OCI-LY3 (cell line): ENCODE measurements at regions not wholly inside any gene's neighbourhood (a gene's known extent, or its start where the extent isn't known, plus 50 kb on each side); places are given as distances from the start of the nearest gene placed in this dataset.

Experiments used
- H2AFZ ChIP-seq: fragments of 200-600, 300-600 bp; shearing (Covaris generic); 2 replicates; pipeline ENCODE4 v1.6.0; 2014; ENCODE audit warnings: antibody characterized with exemption, low read depth, low read length
- H3K27ac ChIP-seq: fragments of 200-600, 300-600 bp; sonication (generic); 2 replicates; pipeline ENCODE4 v1.5.1; 2014; ENCODE audit warnings: mild to moderate bottlenecking, low read length, moderate library complexity, mixed read lengths
- H3K27me3 ChIP-seq: fragments of 200-600, 300-600 bp; sonication (generic); 2 replicates; pipeline ENCODE4 v1.6.1; 2014; ENCODE audit warnings: low read depth, low read length, mixed read lengths
- H3K36me3 ChIP-seq: fragments of 200-600, 300-600 bp; sonication (generic); replicated peaks from 2 replicates; pipeline ENCODE3; 2014; ENCODE audit warnings: low read depth, low read length, mixed read lengths
- H3K4me1 ChIP-seq: fragments of 300-600, 200-600 bp; sonication (generic); 2 replicates; pipeline ENCODE4 v1.6.1; 2014; ENCODE audit warnings: low read length, mixed read lengths
- H3K4me2 ChIP-seq: fragments of 200-600, 300-600 bp; sonication (generic); 2 replicates; pipeline ENCODE4 v1.6.1; 2014; ENCODE audit warnings: low read length, mixed read lengths
- H3K4me3 ChIP-seq: fragments of 300-600, 200-600 bp; sonication (generic); 2 replicates; pipeline ENCODE4 v1.5.1; 2014; ENCODE audit warnings: antibody characterized with exemption, mild to moderate bottlenecking, low read length, moderate library complexity
- H3K79me2 ChIP-seq: fragments of 300-600, 200-600 bp; shearing (Covaris generic); 2 replicates; pipeline ENCODE4 v1.6.1; 2014; ENCODE audit warnings: mild to moderate bottlenecking, low read length, mixed read lengths
- H3K9ac ChIP-seq: fragments of 300-600, 200-600 bp; shearing (Covaris generic); 2 replicates; pipeline ENCODE4 v1.6.0; 2014; ENCODE audit warnings: mild to moderate bottlenecking, low read length, moderate library complexity
- H3K9me3 ChIP-seq: fragments of 200-600, 300-600 bp; shearing (Covaris generic); 2 replicates; pipeline ENCODE4 v1.6.1; 2014; ENCODE audit warnings: low read length, mixed read lengths; ENCODE audit not compliant: insufficient read depth
- H4K20me1 ChIP-seq: fragments of 200-600, 300-600 bp; sonication (generic); 2 replicates; pipeline ENCODE4 v1.6.1; 2016; ENCODE audit warnings: low read length, mixed read lengths; ENCODE audit not compliant: insufficient read depth
- EZH2phosphoT487 ChIP-seq: fragments of 200-600 bp; shearing (Covaris generic); IDR thresholded peaks from 2 replicates; pipeline ENCODE4 v1.6.1; 2018; ENCODE audit warnings: antibody characterized with exemption, mixed run types, low read depth
- TF ChIP-seq, protein P1 (sequence below): fragments of 200-600, 300-600 bp; sonication (generic); IDR thresholded peaks from 2 replicates; pipeline ENCODE4 v1.5.1; 2014; ENCODE audit warnings: antibody characterized with exemption, low read length, low read depth

DNA sequence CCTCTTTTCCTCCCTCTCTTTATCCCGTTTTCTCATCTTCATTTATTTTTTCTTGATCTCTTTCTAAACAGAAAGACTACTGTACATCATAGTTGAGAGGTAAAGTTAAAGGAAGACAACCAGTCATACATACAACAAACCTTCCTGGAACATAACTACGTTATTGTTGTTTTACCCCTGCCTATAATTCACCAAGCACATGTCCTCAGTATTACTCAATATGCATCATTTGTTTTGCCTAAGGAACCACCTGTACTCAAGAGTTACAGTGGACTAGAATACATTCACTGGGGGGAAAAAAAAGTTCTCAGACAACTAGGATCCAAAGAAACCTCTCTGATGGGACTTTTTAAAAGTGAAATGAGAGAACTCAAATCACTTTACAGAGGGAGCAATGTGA, 344.7 kb upstream of the RBMS3 start:
- peaks cover 18% of the 10 kb centered on the region; the same call in 1 of the 2 replicates for H4K20me1 ChIP-seq
- H3K9me3 ChIP-seq: no peaks in the 10 kb centered on the region; the same call in 1 of the 2 replicates
- H2AFZ ChIP-seq: no peak overlapping the region
- no peak for TF ChIP-seq EZH2phosphoT487
- TF ChIP-seq, protein P1, sequence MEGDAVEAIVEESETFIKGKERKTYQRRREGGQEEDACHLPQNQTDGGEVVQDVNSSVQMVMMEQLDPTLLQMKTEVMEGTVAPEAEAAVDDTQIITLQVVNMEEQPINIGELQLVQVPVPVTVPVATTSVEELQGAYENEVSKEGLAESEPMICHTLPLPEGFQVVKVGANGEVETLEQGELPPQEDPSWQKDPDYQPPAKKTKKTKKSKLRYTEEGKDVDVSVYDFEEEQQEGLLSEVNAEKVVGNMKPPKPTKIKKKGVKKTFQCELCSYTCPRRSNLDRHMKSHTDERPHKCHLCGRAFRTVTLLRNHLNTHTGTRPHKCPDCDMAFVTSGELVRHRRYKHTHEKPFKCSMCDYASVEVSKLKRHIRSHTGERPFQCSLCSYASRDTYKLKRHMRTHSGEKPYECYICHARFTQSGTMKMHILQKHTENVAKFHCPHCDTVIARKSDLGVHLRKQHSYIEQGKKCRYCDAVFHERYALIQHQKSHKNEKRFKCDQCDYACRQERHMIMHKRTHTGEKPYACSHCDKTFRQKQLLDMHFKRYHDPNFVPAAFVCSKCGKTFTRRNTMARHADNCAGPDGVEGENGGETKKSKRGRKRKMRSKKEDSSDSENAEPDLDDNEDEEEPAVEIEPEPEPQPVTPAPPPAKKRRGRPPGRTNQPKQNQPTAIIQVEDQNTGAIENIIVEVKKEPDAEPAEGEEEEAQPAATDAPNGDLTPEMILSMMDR: no peak
- no peak overlapping the region for H3K4me2 ChIP-seq
- no peaks in the 10 kb centered on the region for H3K36me3 ChIP-seq
- no peak overlapping the region for H3K4me3 ChIP-seq
- H3K4me1 ChIP-seq: peaks cover 50% of the 10 kb centered on the region
- H3K79me2 ChIP-seq: no peaks in the 10 kb centered on the region
- H3K9ac ChIP-seq: no peak overlapping the region
- peaks cover 75% of the 10 kb centered on the region for H3K27me3 ChIP-seq
- H3K27ac ChIP-seq: no peak overlapping the region

GRCh38 chr3:28940530-28940929, 340.3 kb upstream of the RBMS3 start:
- H3K27ac ChIP-seq: no peak overlapping the region
- H3K4me1 ChIP-seq: peaks cover 40% of the 10 kb centered on the region
- peaks cover 83% of the 10 kb centered on the region for H3K27me3 ChIP-seq
- H3K79me2 ChIP-seq: no peaks in the 10 kb centered on the region
- H3K4me2 ChIP-seq: peak overlapping the region; percentile 49
- H3K4me3 ChIP-seq: no peak overlapping the region
- H2AFZ ChIP-seq: no peak overlapping the region
- no peaks in the 10 kb centered on the region for H3K36me3 ChIP-seq
- H3K9me3 ChIP-seq: no peaks in the 10 kb centered on the region; the same call in 1 of the 2 replicates
- H4K20me1 ChIP-seq: peaks cover 22% of the 10 kb centered on the region; the same call in 1 of the 2 replicates
- peak; percentile 45; the same call in 1 of the 2 replicates for TF ChIP-seq EZH2phosphoT487
- TF ChIP-seq, protein P1: no peak
- no peak overlapping the region for H3K9ac ChIP-seq

- H3K4me1 ChIP-seq: peaks cover 36% of the 10 kb centered on the region
- peaks cover 83% of the 10 kb centered on the region for H3K27me3 ChIP-seq
- 0 out of 2 replicates have a peak overlapping the region, but pooled peaks have one; percentile 0 for H3K4me3 ChIP-seq
- H3K9ac ChIP-seq: no peak overlapping the region
- H3K9me3 ChIP-seq: no peaks in the 10 kb centered on the region; the same call in 1 of the 2 replicates
- H4K20me1 ChIP-seq: peaks cover 22% of the 10 kb centered on the region; the same call in 1 of the 2 replicates
- TF ChIP-seq, protein P1: no peak
- no peak for TF ChIP-seq EZH2phosphoT487
- no peaks in the 10 kb centered on the region for H3K36me3 ChIP-seq
- no peaks in the 10 kb centered on the region for H3K79me2 ChIP-seq
- peak overlapping the region; percentile 49 for H3K4me2 ChIP-seq
- no peak overlapping the region for H2AFZ ChIP-seq
- H3K27ac ChIP-seq: no peak overlapping the region
These were observed 339.9 kb upstream of the RBMS3 start for GRCh38 chr3:28940994-28941393.

- Histone ChIP-seq H3K4me1 (peaks cover 5% of the 10 kb centered on the region; the same call in 1 of the 2 replicates), H3K9ac (no peak overlapping the region), H3K79me2 (no peaks in the 10 kb centered on the region), H3K4me2 (no peak overlapping the region), H3K9me3 (no peaks in the 10 kb centered on the region), H3K4me3 (no peak overlapping the region), H3K27me3 (peaks cover 65% of the 10 kb centered on the region), H2AFZ (no peak overlapping the region), H3K27ac (no peak overlapping the region), H4K20me1 (peaks cover 4% of the 10 kb centered on the region; the same call in 1 of the 2 replicates), H3K36me3 (no peaks in the 10 kb centered on the region)
- TF ChIP-seq, protein P1: no peak
- no peak for TF ChIP-seq EZH2phosphoT487
These were observed 333.8 kb upstream of the RBMS3 start for GRCh38 chr3:28947061-28947460.
